ENCODE measurements at regions not wholly inside any gene's neighbourhood (a gene's known extent, or its start where the extent isn't known, plus 50 kb on each side); places are given as distances from the start of the nearest gene placed in this dataset.

DNA sequence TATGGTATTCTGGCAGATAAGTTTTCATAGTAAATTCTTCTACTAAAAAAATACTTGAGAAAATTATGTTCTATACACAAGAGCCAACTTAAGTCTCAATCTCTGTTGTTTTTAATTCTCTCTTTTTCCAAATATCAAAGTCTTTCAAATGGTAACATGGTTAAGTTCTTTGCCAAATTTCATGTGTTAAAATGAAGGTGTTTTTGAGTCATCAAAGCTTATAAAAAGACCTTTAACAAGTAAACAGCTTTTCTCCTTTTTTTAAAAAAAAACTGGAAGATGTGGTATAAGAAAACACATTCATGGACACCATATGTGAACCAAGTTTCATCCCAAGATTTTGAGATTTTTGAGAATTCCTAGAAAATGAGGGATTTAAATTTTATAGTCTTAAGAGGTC lies 111.3 kb downstream of the FOXG1 start:
- TF ChIP-seq POLR2A (IDR thresholded peaks at IDR 0.05; ENCODE audit: low read length) (no peak), GATA1 (IDR thresholded peaks at IDR 0.05; ENCODE audit: low read depth, low read length) (no peak)
